HG03060 (cell line): ENCODE measurements at regions not wholly inside any gene's neighbourhood (a gene's known extent, or its start where the extent isn't known, plus 50 kb on each side); places are given as distances from the start of the nearest gene placed in this dataset.

Experiments
- ATAC-seq: cut with Tn5 transposase; IDR thresholded peaks from one replicate; pipeline ENCODE4 v1.9.1; 2021; ENCODE audit warnings: low read depth, moderate number of reproducible peaks; ENCODE audit not compliant: unreplicated experiment

- ATAC-seq = no peak
Measured at GRCh38 chr6:84528201-84528600, 236.2 kb downstream of the TBX18 start.

GRCh38 chr6:84526631-84527030 is 237.8 kb downstream of the TBX18 start:
- no peak for ATAC-seq

- ATAC-seq = no peak
Measured at GRCh38 chr6:84525907-84526306, 238.5 kb downstream of the TBX18 start.

GRCh38 chr6:84524636-84525035 is 239.8 kb downstream of the TBX18 start:
- no peak for ATAC-seq

GRCh38 chr6:84522135-84522549 is 242.3 kb downstream of the TBX18 start:
- no peak for ATAC-seq

- no peak for ATAC-seq
Measured at GRCh38 chr6:84521511-84521910, 242.9 kb downstream of the TBX18 start.

- no peak for ATAC-seq
Measured at GRCh38 chr6:84517741-84518530, 246.5 kb downstream of the TBX18 start.

GRCh38 chr6:84516154-84516553 is 248.2 kb downstream of the TBX18 start:
- no peak for ATAC-seq

GRCh38 chr6:84515067-84515466 is 249.3 kb downstream of the TBX18 start:
- ATAC-seq = no peak

GRCh38 chr6:84514089-84514971 is 250.1 kb downstream of the TBX18 start:
- ATAC-seq = no peak

- no peak for ATAC-seq
Measured at GRCh38 chr6:84512391-84512790, 252.0 kb downstream of the TBX18 start.

- no peak for ATAC-seq
Measured at GRCh38 chr6:84511929-84512328, 252.5 kb downstream of the TBX18 start.

- no peak for ATAC-seq
Measured at GRCh38 chr6:84508981-84509380, 255.4 kb downstream of the TBX18 start.

GRCh38 chr6:84508334-84508733 is 256.1 kb downstream of the TBX18 start:
- ATAC-seq = no peak

GRCh38 chr6:84504025-84504424 is 260.4 kb downstream of the TBX18 start:
- ATAC-seq = no peak

GRCh38 chr6:84501315-84501714 is 263.1 kb downstream of the TBX18 start:
- no peak for ATAC-seq

GRCh38 chr6:84500726-84501125 is 263.7 kb downstream of the TBX18 start:
- ATAC-seq = no peak

GRCh38 chr6:84498905-84499304 is 265.5 kb downstream of the TBX18 start:
- ATAC-seq = no peak

GRCh38 chr6:84492241-84493165 is 265.1 kb upstream of the CEP162 start:
- ATAC-seq = no peak

- no peak for ATAC-seq
Measured at GRCh38 chr6:84489598-84489997, 262.2 kb upstream of the CEP162 start.

GRCh38 chr6:84486526-84486925 is 259.1 kb upstream of the CEP162 start:
- no peak for ATAC-seq
